Right atrium auricular region (tissue), 2 donors: ENCODE measurements at regions not wholly inside any gene's neighbourhood (a gene's known extent, or its start where the extent isn't known, plus 50 kb on each side); places are given as distances from the start of the nearest gene placed in this dataset.

ENCODE experiments used
- DNase-seq: peaks from one replicate; pipeline ENCODE4 v3.0.0-alpha.2; 2019; ENCODE audit warnings: low spot score
- H3K27ac ChIP-seq, 2 donors: fragments of 200-600 bp; sonication (generic); 1 replicate in 1 of 2; 2 replicates in 1 of 2; pipeline ENCODE4 v1.5.1; 2016 to 2019
- H3K27me3 ChIP-seq, 2 donors: fragments of 200-600 bp; sonication (generic); one replicate each; pipeline versions ENCODE4 v1.5.1 to v1.6.0; 2017 to 2019
- H3K36me3 ChIP-seq: fragments of 200-600 bp; sonication (generic); one replicate; pipeline ENCODE4 v1.5.1; 2016
- H3K4me1 ChIP-seq, 2 donors: fragments of 200-600 bp; sonication (generic); one replicate each; pipeline versions ENCODE4 v1.5.1 to v1.6.0; 2017 to 2019
- H3K4me3 ChIP-seq, 2 donors: fragments of 200-600 bp; sonication (generic); 1 replicate in 1 of 2; 2 replicates in 1 of 2; pipeline ENCODE4 v1.5.1; 2017 to 2019; ENCODE audit warnings: mild to moderate bottlenecking in 1 of 2, moderate library complexity in 1 of 2
- H3K9me3 ChIP-seq, 2 donors: fragments of 200-600 bp; sonication (generic); one replicate each; pipeline ENCODE4 v1.5.1; 2019
- TF ChIP-seq, protein P1 (sequence below), 2 donors: fragments of 200-600 bp; sonication (generic); IDR thresholded peaks; one replicate each; pipeline ENCODE4 v1.5.1; 2019; ENCODE audit warnings: antibody characterized with exemption in 2 of 2

DNA sequence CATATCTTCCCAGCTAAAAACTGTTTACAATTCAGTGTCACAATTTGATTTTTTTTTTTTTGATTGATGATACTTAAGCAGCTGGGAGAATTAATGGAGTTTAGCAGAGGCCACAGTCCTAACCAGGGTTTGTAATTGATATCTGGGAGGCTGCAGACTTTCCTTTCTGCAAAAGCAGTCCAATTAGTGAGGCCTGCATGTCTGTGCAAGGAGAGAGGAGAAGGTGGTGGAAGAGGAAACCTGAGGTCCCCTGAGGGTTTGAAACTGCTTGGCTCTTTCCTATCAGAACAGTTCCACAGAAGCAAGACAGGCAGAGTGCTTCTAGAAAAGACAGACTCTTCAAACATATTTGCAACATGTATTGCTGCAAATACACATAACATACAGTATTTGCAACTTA is 160.8 kb upstream of the KRR1 start:
- no peaks in the 10 kb centered on the region for H3K9me3 ChIP-seq
- no peaks in the 10 kb centered on the region for H3K27me3 ChIP-seq
- no peaks in the 10 kb centered on the region for H3K36me3 ChIP-seq
- no peak for DNase-seq
- H3K27ac ChIP-seq: no peak overlapping the region
- no peaks in the 10 kb centered on the region for H3K4me1 ChIP-seq
- no peak overlapping the region for H3K4me3 ChIP-seq
- TF ChIP-seq, protein P1, sequence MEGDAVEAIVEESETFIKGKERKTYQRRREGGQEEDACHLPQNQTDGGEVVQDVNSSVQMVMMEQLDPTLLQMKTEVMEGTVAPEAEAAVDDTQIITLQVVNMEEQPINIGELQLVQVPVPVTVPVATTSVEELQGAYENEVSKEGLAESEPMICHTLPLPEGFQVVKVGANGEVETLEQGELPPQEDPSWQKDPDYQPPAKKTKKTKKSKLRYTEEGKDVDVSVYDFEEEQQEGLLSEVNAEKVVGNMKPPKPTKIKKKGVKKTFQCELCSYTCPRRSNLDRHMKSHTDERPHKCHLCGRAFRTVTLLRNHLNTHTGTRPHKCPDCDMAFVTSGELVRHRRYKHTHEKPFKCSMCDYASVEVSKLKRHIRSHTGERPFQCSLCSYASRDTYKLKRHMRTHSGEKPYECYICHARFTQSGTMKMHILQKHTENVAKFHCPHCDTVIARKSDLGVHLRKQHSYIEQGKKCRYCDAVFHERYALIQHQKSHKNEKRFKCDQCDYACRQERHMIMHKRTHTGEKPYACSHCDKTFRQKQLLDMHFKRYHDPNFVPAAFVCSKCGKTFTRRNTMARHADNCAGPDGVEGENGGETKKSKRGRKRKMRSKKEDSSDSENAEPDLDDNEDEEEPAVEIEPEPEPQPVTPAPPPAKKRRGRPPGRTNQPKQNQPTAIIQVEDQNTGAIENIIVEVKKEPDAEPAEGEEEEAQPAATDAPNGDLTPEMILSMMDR (IDR thresholded peaks at IDR 0.05): no peak

DNA sequence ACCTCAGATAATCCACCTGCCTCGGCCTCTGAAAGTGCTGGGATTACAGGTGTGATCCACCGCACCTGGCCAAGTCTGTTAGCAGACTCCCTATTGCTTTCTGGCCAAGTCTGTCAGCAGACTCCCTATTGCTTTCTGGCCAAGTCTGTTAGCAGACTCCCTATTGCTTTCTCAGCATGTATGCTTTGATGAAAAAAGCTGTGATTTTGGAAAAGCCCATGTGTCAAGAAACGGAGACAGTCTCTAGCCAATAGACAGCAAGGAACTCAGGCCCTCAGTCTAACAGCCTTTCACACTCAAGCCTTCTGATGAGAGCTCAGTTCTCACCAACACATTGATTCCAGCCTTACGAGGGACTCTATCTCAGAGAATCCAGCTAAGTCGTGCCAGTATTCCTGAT is 158.8 kb upstream of the KRR1 start:
- Histone ChIP-seq H3K4me1 (peaks cover 0 to 4% of the 10 kb centered on the region in 2 donors), H3K9me3 (no peaks in the 10 kb centered on the region), H3K27me3 (no peaks in the 10 kb centered on the region), H3K36me3 (no peaks in the 10 kb centered on the region), H3K27ac (no peak overlapping the region), H3K4me3 (no peak overlapping the region)
- TF ChIP-seq, protein P1 (IDR thresholded peaks at IDR 0.05): no peak
- DNase-seq: no peak

DNA sequence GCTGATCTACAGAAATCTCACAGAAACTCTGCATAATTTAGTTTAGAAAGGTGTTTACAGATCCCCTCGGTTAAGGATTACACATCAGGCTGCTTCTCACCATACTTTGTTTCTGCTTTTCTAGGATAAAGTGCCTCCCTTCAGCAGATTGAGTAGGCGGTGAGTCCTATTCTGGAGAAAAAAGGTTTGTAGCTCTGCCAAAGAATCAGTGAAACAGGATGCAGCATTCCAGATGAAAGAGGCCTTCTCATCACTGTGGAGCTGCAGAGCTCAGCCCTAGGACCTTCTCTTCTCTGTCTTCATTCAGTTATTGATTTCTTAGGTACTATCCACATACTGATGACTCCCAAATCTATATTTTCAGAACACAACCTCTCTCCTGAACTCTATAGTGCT is 155.5 kb upstream of the KRR1 start:
- Histone ChIP-seq H3K9me3 (no peaks in the 10 kb centered on the region), H3K27ac (no peak overlapping the region), H3K4me1 (peaks cover 0 to 4% of the 10 kb centered on the region in 2 donors), H3K27me3 (no peaks in the 10 kb centered on the region), H3K4me3 (no peak overlapping the region), H3K36me3 (no peaks in the 10 kb centered on the region)
- TF ChIP-seq, protein P1 (IDR thresholded peaks at IDR 0.05): no peak
- no peak for DNase-seq

DNA sequence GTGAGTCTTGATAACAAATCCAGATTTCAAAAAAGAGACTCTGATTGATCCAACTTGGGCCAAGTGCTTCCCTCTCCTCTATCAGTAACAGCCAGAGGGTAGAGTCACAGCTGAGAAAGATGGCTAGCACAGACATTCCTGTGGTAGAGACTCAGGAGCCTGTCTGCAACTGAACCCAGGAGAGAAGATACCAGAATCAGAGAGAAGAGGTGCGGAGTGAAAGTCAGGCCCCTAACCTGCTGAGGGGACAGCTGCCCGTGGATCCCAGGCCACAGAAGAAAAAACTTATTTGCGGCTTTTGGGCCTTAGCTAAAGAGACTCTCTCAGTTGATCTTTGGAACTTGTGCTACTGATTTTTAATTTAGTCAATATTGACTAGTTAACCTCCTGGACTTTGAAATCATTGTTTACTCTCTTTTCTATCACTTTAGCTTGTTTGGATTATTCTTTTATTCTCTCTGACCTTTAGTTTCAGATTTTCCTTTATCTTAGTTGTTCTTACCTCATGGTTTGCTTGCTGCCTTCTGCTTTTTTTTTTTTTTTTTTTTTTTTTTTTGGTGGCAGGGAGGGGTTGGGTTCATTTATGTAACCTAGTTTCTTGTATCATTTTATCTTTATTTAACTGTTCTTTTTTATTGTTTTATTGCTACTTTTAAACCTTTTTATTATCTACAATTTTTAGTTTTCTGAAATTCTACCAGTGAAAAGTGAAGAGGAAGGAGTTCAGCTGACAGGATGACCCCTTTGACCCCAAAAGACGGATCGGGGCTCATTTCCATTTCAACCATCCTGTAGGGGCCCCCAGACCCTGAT is 154.9 kb upstream of the KRR1 start:
- H3K27ac ChIP-seq: no peak overlapping the region
- no peak overlapping the region for H3K4me3 ChIP-seq
- no peaks in the 10 kb centered on the region for H3K36me3 ChIP-seq
- H3K4me1 ChIP-seq: peaks cover 0 to 4% of the 10 kb centered on the region in 2 donors
- no peaks in the 10 kb centered on the region for H3K9me3 ChIP-seq
- TF ChIP-seq, protein P1 (IDR thresholded peaks at IDR 0.05): no peak
- no peaks in the 10 kb centered on the region for H3K27me3 ChIP-seq
- DNase-seq: no peak

DNA sequence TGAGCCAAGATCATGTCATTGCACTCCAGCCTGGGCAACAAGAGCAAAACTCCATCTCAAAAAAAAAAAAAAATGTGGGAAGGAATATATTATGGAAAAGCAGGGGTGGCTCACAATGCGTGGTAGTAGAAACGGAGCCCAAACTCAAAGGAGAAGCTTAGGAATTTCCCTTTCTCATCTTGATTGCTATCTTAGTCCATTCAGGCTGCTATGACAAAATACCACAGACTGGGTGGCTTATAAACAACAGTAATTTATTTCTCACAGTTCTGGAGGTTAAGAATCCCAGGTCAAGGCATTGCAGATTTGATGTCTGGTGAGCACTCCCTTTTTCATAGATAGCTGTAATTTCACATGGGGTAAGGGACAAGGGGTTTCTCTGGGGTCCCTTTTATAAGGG is 153.8 kb upstream of the KRR1 start:
- TF ChIP-seq, protein P1 (IDR thresholded peaks at IDR 0.05): no peak
- Histone ChIP-seq H3K27me3 (no peaks in the 10 kb centered on the region), H3K4me1 (peaks cover 0 to 4% of the 10 kb centered on the region in 2 donors), H3K9me3 (no peaks in the 10 kb centered on the region), H3K4me3 (no peak overlapping the region), H3K36me3 (no peaks in the 10 kb centered on the region), H3K27ac (no peak overlapping the region)
- DNase-seq: no peak
